PC-9 (cell line): ENCODE measurements at regions not wholly inside any gene's neighbourhood (a gene's known extent, or its start where the extent isn't known, plus 50 kb on each side); places are given as distances from the start of the nearest gene placed in this dataset.

Experiments
- BruUV-seq: library from RNA; stranded (reverse); fragments of 400-500 nt; replicated peaks from 2 replicates; lab custom pipeline; 2021; lab: Mats Ljungman, UMichigan
- CTCF ChIA-PET: fragments of 300-600 bp; sonication (Branson Sonifier 250); formaldehyde crosslinking; loops from one replicate; lab custom pipeline; 2022; ENCODE audit warnings: antibody characterized with exemption; lab: Charles Lee
- POLR2A ChIA-PET: fragments of 300-600 bp; sonication (Branson Sonifier 250); formaldehyde crosslinking; loops from one replicate; lab custom pipeline; 2022; ENCODE audit warnings: antibody characterized with exemption; ENCODE audit not compliant: unreplicated experiment; lab: Charles Lee
- DNase-seq, 2 experiments: peaks; one replicate each; pipeline versions ENCODE4 v3.0.0 to v3.0.0-alpha.2; 2015 to 2022; ENCODE audit warnings: mixed read lengths in 1 of 2
- H2AFZ ChIP-seq: fragments of 200-600 bp; sonication (generic); 2 replicates; pipeline ENCODE4 v1.8.1; 2017; ENCODE audit warnings: antibody characterized with exemption
- H3F3A ChIP-seq: fragments of 200-600 bp; sonication (generic); 2 replicates; pipeline ENCODE4 v1.8.1; 2017; ENCODE audit warnings: antibody characterized with exemption, mild to moderate bottlenecking, low read depth; ENCODE audit not compliant: insufficient read depth
- H3K27ac ChIP-seq: fragments of 200-600 bp; sonication (generic); 2 replicates; pipeline ENCODE4 v1.6.1; 2016; ENCODE audit warnings: mixed run types
- H3K27me3 ChIP-seq: fragments of 200-600 bp; sonication (generic); 2 replicates; pipeline ENCODE4 v1.6.1; 2016; ENCODE audit warnings: low read depth, mixed run types; ENCODE audit not compliant: insufficient read depth
- H3K36me3 ChIP-seq: fragments of 200-600 bp; sonication (generic); 2 replicates; pipeline ENCODE4 v1.6.1; 2016; ENCODE audit warnings: low read depth, mixed run types
- H3K4me1 ChIP-seq: fragments of 200-600 bp; sonication (generic); replicated peaks from 2 replicates; pipeline ENCODE4 v1.6.1; 2016; ENCODE audit warnings: mixed run types; ENCODE audit not compliant: insufficient read depth
- H3K4me2 ChIP-seq: fragments of 200-600 bp; sonication (generic); 2 replicates; pipeline ENCODE4 v1.6.1; 2017; ENCODE audit warnings: mixed run types
- H3K4me3 ChIP-seq: fragments of 200-600 bp; sonication (generic); 2 replicates; pipeline ENCODE4 v1.6.1; 2016; ENCODE audit warnings: mixed run types
- H3K79me2 ChIP-seq: fragments of 200-600 bp; sonication (generic); 2 replicates; pipeline ENCODE4 v1.6.1; 2017; ENCODE audit warnings: low read depth, mixed run types
- H3K9me2 ChIP-seq: fragments of 200-600 bp; sonication (generic); 2 replicates; pipeline ENCODE4 v1.8.1; 2017; ENCODE audit warnings: mild to moderate bottlenecking; ENCODE audit not compliant: insufficient read depth
- H3K9me3 ChIP-seq: fragments of 200-600 bp; sonication (generic); 2 replicates; pipeline ENCODE4 v1.8.1; 2016; ENCODE audit warnings: low read depth; ENCODE audit not compliant: insufficient read depth
- H4K20me1 ChIP-seq: fragments of 200-600 bp; sonication (generic); 2 replicates; pipeline ENCODE4 v1.8.1; 2017; ENCODE audit not compliant: insufficient read depth
- CTCF ChIP-seq: fragments of 200-600 bp; sonication (generic); conservative IDR thresholded peaks from 2 replicates; pipeline ENCODE4 v1.6.1; 2017; ENCODE audit warnings: mixed run types, antibody characterized with exemption, mild to moderate bottlenecking, moderate library complexity
- EZH2 ChIP-seq: fragments of 200-600 bp; sonication (generic); IDR thresholded peaks from 2 replicates; pipeline ENCODE4 v1.8.0; 2017; ENCODE audit warnings: antibody characterized with exemption, low read depth
- intact Hi-C: fragments of 100-400 bp; cut with micrococcal nuclease; formaldehyde crosslinking; loops from one replicate; pipeline ENCODE4 v1.10.0; 2022; ENCODE audit not compliant: unreplicated experiment

- no peak overlapping the region for H3K4me3 ChIP-seq
- CTCF ChIA-PET, result no interaction called here
These were observed 383.6 kb upstream of the SALL3 start for GRCh38 chr18:78595924-78596573.

GRCh38 chr18:78596794-78597345, 382.7 kb upstream of the SALL3 start:
- BruUV-seq, result no TSS peak
- ChIA-PET CTCF (no interaction called here), POLR2A (no interaction called here)
- no peaks in the 10 kb centered on the region for H3F3A ChIP-seq
- DNase-seq, result no peak
- H2AFZ ChIP-seq, result no peak overlapping the region
- peaks cover 56% of the 10 kb centered on the region for H3K27me3 ChIP-seq
- H3K27ac ChIP-seq, result no peak overlapping the region
- TF ChIP-seq CTCF, result no peak
- TF ChIP-seq EZH2, result no peak
- H3K4me2 ChIP-seq, result no peak overlapping the region
- H3K36me3 ChIP-seq, result no peaks in the 10 kb centered on the region
- no peak overlapping the region for H3K4me3 ChIP-seq
- intact Hi-C loops, result no loop called here
- no peaks in the 10 kb centered on the region for H4K20me1 ChIP-seq
- no peaks in the 10 kb centered on the region for H3K9me3 ChIP-seq
- H3K79me2 ChIP-seq, result no peaks in the 10 kb centered on the region
- no peaks in the 10 kb centered on the region for H3K4me1 ChIP-seq
- H3K9me2 ChIP-seq, result no peaks in the 10 kb centered on the region

More at GRCh38 chr18:78595924-78596573, 383.6 kb upstream of the SALL3 start:
- no peak for DNase-seq
- Histone ChIP-seq H3K79me2 (no peaks in the 10 kb centered on the region), H3K36me3 (no peaks in the 10 kb centered on the region), H3K27me3 (peaks cover 48% of the 10 kb centered on the region), H3F3A (no peaks in the 10 kb centered on the region), H3K9me3 (no peaks in the 10 kb centered on the region), H3K4me1 (no peaks in the 10 kb centered on the region), H3K4me2 (no peak overlapping the region), H2AFZ (no peak overlapping the region), H4K20me1 (no peaks in the 10 kb centered on the region), H3K9me2 (no peaks in the 10 kb centered on the region), H3K27ac (no peak overlapping the region)
- no TSS peak for BruUV-seq
- POLR2A ChIA-PET, result no interaction called here
- TF ChIP-seq EZH2 (no peak), CTCF (no peak)
- intact Hi-C loops, result no loop called here

GRCh38 chr18:78601349-78601748, 378.3 kb upstream of the SALL3 start:
- H3K27ac ChIP-seq, result no peak overlapping the region
- H3K36me3 ChIP-seq, result no peaks in the 10 kb centered on the region
- no peak overlapping the region for H2AFZ ChIP-seq
- H4K20me1 ChIP-seq, result no peaks in the 10 kb centered on the region
- no peaks in the 10 kb centered on the region for H3F3A ChIP-seq
- CTCF ChIA-PET, result no interaction called here
- H3K4me1 ChIP-seq, result no peaks in the 10 kb centered on the region
- H3K79me2 ChIP-seq, result no peaks in the 10 kb centered on the region
- H3K4me3 ChIP-seq, result no peak overlapping the region
- peaks cover 88% of the 10 kb centered on the region for H3K27me3 ChIP-seq
- intact Hi-C loops, result no loop called here
- POLR2A ChIA-PET, result no interaction called here
- no peaks in the 10 kb centered on the region for H3K9me3 ChIP-seq
- no peak overlapping the region for H3K4me2 ChIP-seq
- DNase-seq, result no peak
- H3K9me2 ChIP-seq, result no peaks in the 10 kb centered on the region
- TF ChIP-seq EZH2 (no peak), CTCF (no peak)
- BruUV-seq, result no TSS peak
